Neural cell (in vitro differentiated cells): ENCODE measurements at regions not wholly inside any gene's neighbourhood (a gene's known extent, or its start where the extent isn't known, plus 50 kb on each side); places are given as distances from the start of the nearest gene placed in this dataset.

ENCODE experiments used
- H2AFZ ChIP-seq: fragments of 200-600, 300-800 bp; sonication (generic), shearing (Covaris generic); 2 replicates; pipeline ENCODE4 v1.6.0; 2014; ENCODE audit warnings: low read depth, mild to moderate bottlenecking, antibody characterized with exemption, low read length, moderate library complexity
- H3F3A ChIP-seq: fragments of 200-600 bp; shearing (Covaris generic); 2 replicates; pipeline ENCODE4 v1.6.1; 2016; ENCODE audit warnings: mild to moderate bottlenecking, moderate library complexity, mixed read lengths, antibody characterized with exemption, low read length; ENCODE audit not compliant: insufficient read depth, poor library complexity, severe bottlenecking
- H3K27ac ChIP-seq: fragments of 200-600, 300-800 bp; sonication (generic), shearing (Covaris generic); 2 replicates; pipeline ENCODE4 v1.5.1; 2014; ENCODE audit warnings: mild to moderate bottlenecking, low read length, moderate library complexity
- H3K27me3 ChIP-seq: fragments of 300-800, 200-600 bp; sonication (generic), shearing (Covaris generic); 2 replicates; pipeline ENCODE4 v1.6.0; 2014; ENCODE audit warnings: mild to moderate bottlenecking, low read depth, low read length, moderate library complexity; ENCODE audit not compliant: insufficient read depth
- H3K36me3 ChIP-seq: fragments of 300-800, 200-600 bp; sonication (generic), shearing (Covaris generic); 2 replicates; pipeline ENCODE4 v1.5.1; 2014; ENCODE audit warnings: mild to moderate bottlenecking, antibody characterized with exemption, low read length, moderate library complexity; ENCODE audit not compliant: insufficient read depth
- H3K4me2 ChIP-seq: fragments of 300-800, 200-600 bp; sonication (generic), shearing (Covaris generic); 2 replicates; pipeline ENCODE4 v1.6.0; 2014; ENCODE audit warnings: mild to moderate bottlenecking, low read length
- H3K4me3 ChIP-seq: fragments of 300-800, 200-600 bp; sonication (generic), shearing (Covaris generic); 2 replicates; pipeline ENCODE4 v1.5.1; 2014; ENCODE audit warnings: mild to moderate bottlenecking, low read length, moderate library complexity
- H3K79me2 ChIP-seq: fragments of 200-600 bp; shearing (Covaris generic); replicated peaks from 2 replicates; pipeline ENCODE4 v1.6.0; 2014; ENCODE audit warnings: mild to moderate bottlenecking, low read length, moderate library complexity; ENCODE audit not compliant: insufficient read depth
- H3K9ac ChIP-seq: fragments of 300-800, 200-600 bp; sonication (generic), shearing (Covaris generic); 2 replicates; pipeline ENCODE4 v1.6.1; 2016; ENCODE audit warnings: mild to moderate bottlenecking, low read length, mixed read lengths
- H3K9me2 ChIP-seq: fragments of 200-600 bp; shearing (Covaris generic); 2 replicates; pipeline ENCODE4 v1.6.1; 2016; ENCODE audit warnings: mild to moderate bottlenecking, low read length, mixed read lengths; ENCODE audit not compliant: insufficient read depth
- H3K9me3 ChIP-seq: fragments of 200-600, 300-800 bp; sonication (generic), shearing (Covaris generic); 2 replicates; pipeline ENCODE4 v1.6.1; 2016; ENCODE audit warnings: mild to moderate bottlenecking, mixed run types, low read length, moderate library complexity, mixed read lengths
- H4K20me1 ChIP-seq: fragments of 200-600 bp; shearing (Covaris generic); 2 replicates; pipeline ENCODE4 v1.6.1; 2016; ENCODE audit warnings: mild to moderate bottlenecking, mixed run types; ENCODE audit not compliant: insufficient read depth
- EP300 ChIP-seq: fragments of 450-650 bp; conservative IDR thresholded peaks from 2 replicates; pipeline ENCODE4 v1.6.1; 2014; ENCODE audit warnings: antibody characterized with exemption, mild to moderate bottlenecking, moderate library complexity; ENCODE audit not compliant: poor library complexity, severe bottlenecking
- EZH2 ChIP-seq: fragments of 200-600, 300-800 bp; shearing (Covaris generic), sonication (generic); IDR thresholded peaks from 2 replicates; pipeline ENCODE4 v1.6.1; 2014; ENCODE audit warnings: antibody characterized with exemption, low read length, borderline replicate concordance, mild to moderate bottlenecking; ENCODE audit not compliant: insufficient read depth, poor library complexity, severe bottlenecking
- MXI1 ChIP-seq: fragments of 450-650 bp; conservative IDR thresholded peaks from 2 replicates; pipeline ENCODE4 v1.6.1; 2014; ENCODE audit warnings: antibody characterized with exemption, mild to moderate bottlenecking; ENCODE audit not compliant: poor library complexity, severe bottlenecking
- POLR2AphosphoS5 ChIP-seq: IDR thresholded peaks from 2 replicates; pipeline ENCODE4 v1.6.1; 2012
- REST ChIP-seq: IDR thresholded peaks from 2 replicates; pipeline ENCODE4 v1.6.1; 2012; ENCODE audit warnings: borderline replicate concordance
- SMC3 ChIP-seq: fragments of 450-650 bp; conservative IDR thresholded peaks from 2 replicates; pipeline ENCODE4 v1.6.1; 2014; ENCODE audit warnings: antibody characterized with exemption, mild to moderate bottlenecking, moderate library complexity; ENCODE audit not compliant: poor library complexity
- TAF1 ChIP-seq: IDR thresholded peaks from 2 replicates; pipeline ENCODE4 v1.6.1; 2012; ENCODE audit warnings: low read depth
- TF ChIP-seq, protein P1 (sequence below): fragments of 450-650 bp; IDR thresholded peaks from 2 replicates; pipeline ENCODE4 v1.5.1; 2014; ENCODE audit warnings: antibody characterized with exemption, mild to moderate bottlenecking, moderate library complexity; ENCODE audit not compliant: poor library complexity, severe bottlenecking

DNA sequence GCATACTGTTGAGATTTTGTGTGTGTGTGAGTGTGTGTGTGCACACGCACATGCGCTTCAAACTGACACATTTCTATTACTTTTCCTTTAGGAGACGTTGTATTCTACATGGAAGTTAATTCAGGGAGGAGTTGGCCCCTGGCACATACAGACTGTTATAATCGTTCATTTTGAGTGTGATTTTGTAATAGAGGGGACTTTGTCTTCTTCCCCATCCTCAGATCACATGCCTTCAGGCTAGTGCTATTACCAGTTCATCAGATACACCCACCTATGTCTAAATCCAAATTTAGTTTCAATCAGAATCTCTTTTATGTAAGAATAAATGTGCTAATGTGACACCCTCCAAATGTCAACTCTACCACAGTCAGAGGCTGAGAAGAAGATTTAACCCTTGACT is 90.2 kb downstream of the FBXO4 start:
- H3K27me3 ChIP-seq = no peaks in the 10 kb centered on the region
- H3K79me2 ChIP-seq = no peaks in the 10 kb centered on the region
- H4K20me1 ChIP-seq = no peaks in the 10 kb centered on the region
- H2AFZ ChIP-seq = no peak overlapping the region
- H3K27ac ChIP-seq = no peak overlapping the region
- no peaks in the 10 kb centered on the region for H3K9me3 ChIP-seq
- no peak for TF ChIP-seq MXI1
- TF ChIP-seq EP300 = no peak
- TF ChIP-seq REST = no peak
- no peak for TF ChIP-seq TAF1
- TF ChIP-seq SMC3 = no peak
- TF ChIP-seq, protein P1, sequence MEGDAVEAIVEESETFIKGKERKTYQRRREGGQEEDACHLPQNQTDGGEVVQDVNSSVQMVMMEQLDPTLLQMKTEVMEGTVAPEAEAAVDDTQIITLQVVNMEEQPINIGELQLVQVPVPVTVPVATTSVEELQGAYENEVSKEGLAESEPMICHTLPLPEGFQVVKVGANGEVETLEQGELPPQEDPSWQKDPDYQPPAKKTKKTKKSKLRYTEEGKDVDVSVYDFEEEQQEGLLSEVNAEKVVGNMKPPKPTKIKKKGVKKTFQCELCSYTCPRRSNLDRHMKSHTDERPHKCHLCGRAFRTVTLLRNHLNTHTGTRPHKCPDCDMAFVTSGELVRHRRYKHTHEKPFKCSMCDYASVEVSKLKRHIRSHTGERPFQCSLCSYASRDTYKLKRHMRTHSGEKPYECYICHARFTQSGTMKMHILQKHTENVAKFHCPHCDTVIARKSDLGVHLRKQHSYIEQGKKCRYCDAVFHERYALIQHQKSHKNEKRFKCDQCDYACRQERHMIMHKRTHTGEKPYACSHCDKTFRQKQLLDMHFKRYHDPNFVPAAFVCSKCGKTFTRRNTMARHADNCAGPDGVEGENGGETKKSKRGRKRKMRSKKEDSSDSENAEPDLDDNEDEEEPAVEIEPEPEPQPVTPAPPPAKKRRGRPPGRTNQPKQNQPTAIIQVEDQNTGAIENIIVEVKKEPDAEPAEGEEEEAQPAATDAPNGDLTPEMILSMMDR = no peak
- no peak for TF ChIP-seq POLR2AphosphoS5
- no peak for TF ChIP-seq EZH2
- H3K4me3 ChIP-seq = no peak overlapping the region
- no peaks in the 10 kb centered on the region for H3K9me2 ChIP-seq
- no peaks in the 10 kb centered on the region for H3F3A ChIP-seq
- H3K9ac ChIP-seq = no peak overlapping the region
- H3K4me2 ChIP-seq = no peak overlapping the region
- no peaks in the 10 kb centered on the region for H3K36me3 ChIP-seq

DNA sequence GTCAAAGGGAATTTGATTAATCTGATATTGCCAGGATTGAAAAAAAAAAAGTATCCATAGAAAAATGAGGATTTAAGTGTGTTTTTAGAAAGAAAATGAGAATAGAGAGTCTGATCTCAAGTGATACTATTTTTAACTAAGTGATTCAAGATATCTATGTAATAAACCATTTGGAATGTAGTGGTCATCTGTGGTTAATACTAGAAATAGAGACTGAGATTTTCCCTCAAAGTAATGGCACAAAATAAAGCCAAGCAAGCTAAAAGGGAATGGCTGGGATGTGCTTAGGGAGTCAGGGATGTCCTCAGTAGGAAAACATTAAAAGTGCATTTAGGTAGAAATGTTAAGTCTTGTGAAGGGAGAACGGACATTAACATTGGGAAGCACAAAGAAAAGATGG is 90.6 kb downstream of the FBXO4 start:
- H3K36me3 ChIP-seq = no peaks in the 10 kb centered on the region
- no peak overlapping the region for H3K4me3 ChIP-seq
- H2AFZ ChIP-seq = no peak overlapping the region
- no peaks in the 10 kb centered on the region for H3K27me3 ChIP-seq
- TF ChIP-seq EZH2 = no peak
- no peak for TF ChIP-seq MXI1
- no peak for TF ChIP-seq POLR2AphosphoS5
- H3F3A ChIP-seq = no peaks in the 10 kb centered on the region
- no peak overlapping the region for H3K9ac ChIP-seq
- no peak overlapping the region for H3K27ac ChIP-seq
- no peaks in the 10 kb centered on the region for H3K9me2 ChIP-seq
- no peaks in the 10 kb centered on the region for H4K20me1 ChIP-seq
- H3K9me3 ChIP-seq = no peaks in the 10 kb centered on the region
- H3K79me2 ChIP-seq = no peaks in the 10 kb centered on the region
- H3K4me2 ChIP-seq = no peak overlapping the region
